Natural killer cell (primary cell): ENCODE measurements at regions not wholly inside any gene's neighbourhood (a gene's known extent, or its start where the extent isn't known, plus 50 kb on each side); places are given as distances from the start of the nearest gene placed in this dataset.

ENCODE experiments used
- ATAC-seq, 3 donors: fragments of 150-1000 bp in 2 of 3; fragments of 200-7000 bp in 1 of 3; cut with Tn5 transposase; 1 replicate in 1 of 3; 2 replicates in 2 of 3; pipeline ENCODE4 v1.10.0; 2021; ENCODE audit warnings: mild to moderate bottlenecking in 2 of 3, moderate library complexity in 2 of 3
- DNase-seq, 2 donors: peaks; one replicate each; pipeline versions ENCODE4 v3.0.0 to v3.0.0-alpha.2; 2013 to 2021; ENCODE audit warnings: mixed read lengths in 1 of 2
- H3K27ac ChIP-seq: one replicate; pipeline ENCODE4 v1.5.1; 2013; ENCODE audit warnings: mild to moderate bottlenecking, low read length
- H3K27me3 ChIP-seq: one replicate; pipeline ENCODE4 v1.6.1; 2013; ENCODE audit warnings: low read length; ENCODE audit not compliant: control insufficient read depth, insufficient read depth
- H3K36me3 ChIP-seq: one replicate; pipeline ENCODE4 v1.6.1; 2013; ENCODE audit warnings: low read length; ENCODE audit not compliant: control insufficient read depth, insufficient read depth
- H3K4me1 ChIP-seq: one replicate; pipeline ENCODE4 v1.6.1; 2013; ENCODE audit warnings: low read length; ENCODE audit not compliant: control insufficient read depth, insufficient read depth
- H3K4me3 ChIP-seq: one replicate; pipeline ENCODE4 v1.5.1; 2013; ENCODE audit warnings: low read length
- H3K9me3 ChIP-seq: one replicate; pipeline ENCODE4 v1.6.1; 2013; ENCODE audit warnings: low read length; ENCODE audit not compliant: control insufficient read depth, insufficient read depth
- H3K27ac Mint-ChIP-seq, 2 donors: one replicate each; pipeline ENCODE4 v1.8.0; 2022; ENCODE audit warnings: mild to moderate bottlenecking in 2 of 2, mixed read lengths in 2 of 2, moderate library complexity in 1 of 2
- H3K27me3 Mint-ChIP-seq, 2 donors: one replicate each; pipeline ENCODE4 v1.8.0; 2022; ENCODE audit warnings: low read depth in 2 of 2, mixed read lengths in 2 of 2
- H3K36me3 Mint-ChIP-seq: one replicate; pipeline ENCODE4 v1.8.0; 2022; ENCODE audit warnings: mixed read lengths
- H3K4me1 Mint-ChIP-seq, 2 donors: one replicate each; pipeline ENCODE4 v1.8.0; 2022; ENCODE audit warnings: mixed read lengths in 2 of 2
- H3K4me3 Mint-ChIP-seq: one replicate; pipeline ENCODE4 v1.8.0; 2022; ENCODE audit warnings: mild to moderate bottlenecking, moderate library complexity, mixed read lengths
- H3K9me3 Mint-ChIP-seq, 2 donors: one replicate each; pipeline ENCODE4 v1.8.0; 2022; ENCODE audit warnings: mixed read lengths in 2 of 2
- CTCF ChIP-seq: fragments of 200-600 bp; IDR thresholded peaks from one replicate; pipeline ENCODE4 v1.8.0; 2022; ENCODE audit warnings: antibody characterized with exemption
- WGBS: methylation state at CpG from one replicate; pipeline ENCODE4 v1.1.7; 2013; ENCODE audit warnings: missing lambda C conversion rate; ENCODE audit not compliant: insufficient coverage; 5-methylcytosine and 5-hydroxymethylcytosine counted together
- intact Hi-C: fragments of 100-400 bp; cut with micrococcal nuclease; formaldehyde crosslinking; loops from one replicate; pipeline ENCODE4 v1.14.2; 2022

- Histone ChIP-seq H3K27me3 (no peaks in the 10 kb centered on the region), H3K9me3 (no peaks in the 10 kb centered on the region), H3K4me3 (no peak overlapping the region), H3K27ac (no peak overlapping the region), H3K36me3 (no peaks in the 10 kb centered on the region), H3K4me1 (no peaks in the 10 kb centered on the region)
- no peak overlapping the region for H3K4me3 Mint-ChIP-seq
- no peak for ATAC-seq
- H3K36me3 Mint-ChIP-seq: no peaks in the 10 kb centered on the region
- no peaks in the 10 kb centered on the region for H3K4me1 Mint-ChIP-seq
- DNase-seq: no peak
- intact Hi-C loops: no loop called here
- H3K9me3 Mint-ChIP-seq: no peaks in the 10 kb centered on the region
- TF ChIP-seq CTCF: no peak
- H3K27ac Mint-ChIP-seq: no peak overlapping the region
- H3K27me3 Mint-ChIP-seq: peaks cover 5 to 16% of the 10 kb centered on the region in 2 donors
- WGBS: 71% methylated on average over 6 of the region's 6 CpGs
These were observed 317.1 kb downstream of the BMP7 start for GRCh38 chr20:56949318-56949717.

- ATAC-seq (no peak), DNase-seq (no peak)
- Mint-ChIP-seq H3K27ac (no peak overlapping the region), H3K4me3 (no peak overlapping the region), H3K36me3 (no peaks in the 10 kb centered on the region), H3K9me3 (no peaks in the 10 kb centered on the region), H3K4me1 (no peaks in the 10 kb centered on the region), H3K27me3 (peaks cover 5 to 8% of the 10 kb centered on the region in 2 donors)
- no peaks in the 10 kb centered on the region for H3K4me1 ChIP-seq
- no peaks in the 10 kb centered on the region for H3K9me3 ChIP-seq
- H3K27me3 ChIP-seq: no peaks in the 10 kb centered on the region
- H3K36me3 ChIP-seq: no peaks in the 10 kb centered on the region
- H3K4me3 ChIP-seq: no peak overlapping the region
- intact Hi-C loops: no loop called here
- H3K27ac ChIP-seq: no peak overlapping the region
- WGBS: 75% methylated on average over 18 of the region's 19 CpGs
- TF ChIP-seq CTCF: no peak
These were observed 314.0 kb downstream of the BMP7 start for GRCh38 chr20:56952258-56953047.

- Histone ChIP-seq H3K36me3 (no peaks in the 10 kb centered on the region), H3K4me3 (no peak overlapping the region), H3K9me3 (no peaks in the 10 kb centered on the region), H3K27ac (no peak overlapping the region), H3K27me3 (no peaks in the 10 kb centered on the region), H3K4me1 (no peaks in the 10 kb centered on the region)
- intact Hi-C loops: no loop called here
- Mint-ChIP-seq H3K4me3 (no peak overlapping the region), H3K36me3 (no peaks in the 10 kb centered on the region), H3K27me3 (peaks cover 11 to 12% of the 10 kb centered on the region in 2 donors), H3K27ac (no peak overlapping the region), H3K4me1 (no peaks in the 10 kb centered on the region), H3K9me3 (no peaks in the 10 kb centered on the region)
- DNase-seq (no peak), ATAC-seq (no peak)
- TF ChIP-seq CTCF: no peak
- 88% methylated on average over 24 of the region's 24 CpGs for WGBS
These were observed 313.3 kb downstream of the BMP7 start for GRCh38 chr20:56953048-56953586.
